GM23338 (cell line): ENCODE measurements at regions not wholly inside any gene's neighbourhood (a gene's known extent, or its start where the extent isn't known, plus 50 kb on each side); places are given as distances from the start of the nearest gene placed in this dataset.
A peak's percentile ranks its signal among the peaks of the same experiment; 100 is the strongest.

Experiments used
- ATAC-seq: fragments of 200-7000 bp; cut with Tn5 transposase; 3 replicates; pipeline ENCODE4 v1.9.1; 2020
- DNase-seq: peaks from one replicate; pipeline ENCODE4 v3.0.0-alpha.2; 2015; ENCODE audit warnings: low spot score
- H2AFZ ChIP-seq: fragments of 200-600 bp; sonication (generic); 2 replicates; pipeline ENCODE4 v1.8.0; 2016; ENCODE audit warnings: antibody characterized with exemption, mild to moderate bottlenecking, moderate library complexity
- H3F3A ChIP-seq: fragments of 200-600 bp; sonication (generic); replicated peaks from 2 replicates; pipeline ENCODE4 v1.8.0; 2017; ENCODE audit warnings: antibody characterized with exemption, mixed run types, low read depth
- H3K27ac ChIP-seq: fragments of 200-600 bp; sonication (generic); 2 replicates; pipeline ENCODE4 v1.6.1; 2016; ENCODE audit warnings: low read depth
- H3K27me3 ChIP-seq: fragments of 200-600 bp; sonication (generic); 2 replicates; pipeline ENCODE4 v1.8.0; 2016; ENCODE audit warnings: mild to moderate bottlenecking, mixed run types, moderate library complexity; ENCODE audit not compliant: insufficient read depth
- H3K36me3 ChIP-seq: fragments of 200-600 bp; sonication (generic); 2 replicates; pipeline ENCODE4 v1.8.0; 2016; ENCODE audit warnings: mild to moderate bottlenecking; ENCODE audit not compliant: insufficient read depth
- H3K4me1 ChIP-seq: fragments of 200-600 bp; sonication (generic); 2 replicates; pipeline ENCODE4 v1.8.0; 2016; ENCODE audit warnings: mild to moderate bottlenecking, moderate library complexity; ENCODE audit not compliant: insufficient read depth
- H3K4me2 ChIP-seq: fragments of 200-600 bp; sonication (generic); 2 replicates; pipeline ENCODE4 v1.7.1; 2017; ENCODE audit warnings: mixed run types
- H3K4me3 ChIP-seq: fragments of 200-600 bp; sonication (generic); 2 replicates; pipeline ENCODE4 v1.6.1; 2016; ENCODE audit warnings: mixed run types
- H3K79me2 ChIP-seq: fragments of 200-600 bp; sonication (generic); replicated peaks from 2 replicates; pipeline ENCODE4 v1.8.0; 2017; ENCODE audit warnings: mild to moderate bottlenecking; ENCODE audit not compliant: insufficient read depth
- H3K9me2 ChIP-seq: fragments of 200-600 bp; sonication (generic); 2 replicates; pipeline ENCODE4 v1.8.0; 2017; ENCODE audit not compliant: insufficient read depth
- H4K20me1 ChIP-seq: fragments of 200-600 bp; sonication (generic); replicated peaks from 2 replicates; pipeline ENCODE4 v1.8.0; 2017; ENCODE audit warnings: mild to moderate bottlenecking; ENCODE audit not compliant: insufficient read depth
- H3K27ac Mint-ChIP-seq: 2 replicates; pipeline ENCODE4 v1.8.0; 2020; ENCODE audit warnings: inconsistent platforms, mild to moderate bottlenecking, moderate library complexity, mixed read lengths
- H3K27me3 Mint-ChIP-seq: 3 replicates; pipeline ENCODE4 v1.8.0; 2022; ENCODE audit warnings: low read depth, mild to moderate bottlenecking, moderate library complexity, mixed read lengths, inconsistent platforms; ENCODE audit not compliant: insufficient read depth, poor library complexity
- H3K36me3 Mint-ChIP-seq: 3 replicates; pipeline ENCODE4 v1.8.0; 2021; ENCODE audit warnings: low read depth, mild to moderate bottlenecking, inconsistent platforms, moderate library complexity, mixed read lengths
- H3K4me1 Mint-ChIP-seq: 3 replicates; pipeline ENCODE4 v1.8.0; 2020; ENCODE audit warnings: mild to moderate bottlenecking, inconsistent platforms, mixed read lengths
- H3K4me3 Mint-ChIP-seq: 3 replicates; pipeline ENCODE4 v1.8.0; 2021; ENCODE audit warnings: moderate library complexity, mild to moderate bottlenecking, inconsistent platforms, mixed read lengths
- H3K9me3 Mint-ChIP-seq: 3 replicates; pipeline ENCODE4 v1.8.0; 2020; ENCODE audit warnings: moderate library complexity, mild to moderate bottlenecking, inconsistent platforms, mixed read lengths
- CREB1 ChIP-seq: fragments of 250-450 bp; sonication (Bioruptor Pico); IDR thresholded peaks from 2 replicates; pipeline ENCODE4 v1.5.0; 2020; ENCODE audit warnings: low read depth, mild to moderate bottlenecking, moderate library complexity
- EZH2 ChIP-seq: fragments of 200-600 bp; sonication (generic); IDR thresholded peaks from one replicate; pipeline ENCODE4 v1.8.0; 2017; ENCODE audit warnings: antibody characterized with exemption, mild to moderate bottlenecking, low read depth; ENCODE audit not compliant: unreplicated experiment
- EZH2phosphoT487 ChIP-seq: fragments of 200-600 bp; sonication (generic); IDR thresholded peaks from one replicate; pipeline ENCODE4 v1.8.1; 2018; ENCODE audit warnings: antibody characterized with exemption; ENCODE audit not compliant: unreplicated experiment
- JUNB ChIP-seq: IDR thresholded peaks from one replicate; pipeline ENCODE4 v1.6.1; 2016; ENCODE audit warnings: antibody characterized with exemption; ENCODE audit not compliant: unreplicated experiment
- NANOG ChIP-seq: IDR thresholded peaks from 2 replicates; pipeline ENCODE4 v1.6.1; 2016; ENCODE audit warnings: antibody characterized with exemption, borderline replicate concordance
- POLR2AphosphoS5 ChIP-seq: IDR thresholded peaks from 2 replicates; pipeline ENCODE4 v1.6.1; 2016; ENCODE audit warnings: antibody characterized with exemption, low read depth
- STAT1 ChIP-seq: IDR thresholded peaks from one replicate; pipeline ENCODE4 v1.6.1; 2016; ENCODE audit warnings: antibody characterized with exemption; ENCODE audit not compliant: unreplicated experiment
- ZNF114 ChIP-seq: fragments of 250-450 bp; sonication (Bioruptor Pico); IDR thresholded peaks from 2 replicates; pipeline ENCODE4 v1.5.0; 2020; ENCODE audit warnings: mild to moderate bottlenecking, moderate library complexity
- ZNF331 ChIP-seq: fragments of 250-450 bp; sonication (Bioruptor Pico); IDR thresholded peaks from 2 replicates; pipeline ENCODE4 v1.5.0; 2020; ENCODE audit warnings: low read depth, mild to moderate bottlenecking, moderate library complexity
- TF ChIP-seq, protein P1 (sequence below): fragments of 250-450 bp; sonication (Bioruptor Pico); IDR thresholded peaks from 2 replicates; pipeline ENCODE4 v1.5.0; 2020; ENCODE audit warnings: mild to moderate bottlenecking, moderate library complexity
- TF ChIP-seq, protein P2 (sequence below): IDR thresholded peaks from one replicate; pipeline ENCODE4 v1.6.1; 2018; ENCODE audit warnings: antibody characterized with exemption; ENCODE audit not compliant: unreplicated experiment
- TF ChIP-seq, protein P3 (sequence below), 2 experiments: fragments of 200-600 bp in 1 of 2; sonication (generic) in 1 of 2; conservative IDR thresholded peaks; 2 replicates each; pipeline versions ENCODE4 v1.5.1 to v1.6.1; 2016 to 2017; ENCODE audit warnings: antibody characterized with exemption in 2 of 2, low read depth in 2 of 2, mild to moderate bottlenecking in 2 of 2, moderate library complexity in 1 of 2
- TF ChIP-seq, protein P4 (sequence below): IDR thresholded peaks from 2 replicates; pipeline ENCODE4 v1.6.1; 2016; ENCODE audit warnings: antibody characterized with exemption

DNA sequence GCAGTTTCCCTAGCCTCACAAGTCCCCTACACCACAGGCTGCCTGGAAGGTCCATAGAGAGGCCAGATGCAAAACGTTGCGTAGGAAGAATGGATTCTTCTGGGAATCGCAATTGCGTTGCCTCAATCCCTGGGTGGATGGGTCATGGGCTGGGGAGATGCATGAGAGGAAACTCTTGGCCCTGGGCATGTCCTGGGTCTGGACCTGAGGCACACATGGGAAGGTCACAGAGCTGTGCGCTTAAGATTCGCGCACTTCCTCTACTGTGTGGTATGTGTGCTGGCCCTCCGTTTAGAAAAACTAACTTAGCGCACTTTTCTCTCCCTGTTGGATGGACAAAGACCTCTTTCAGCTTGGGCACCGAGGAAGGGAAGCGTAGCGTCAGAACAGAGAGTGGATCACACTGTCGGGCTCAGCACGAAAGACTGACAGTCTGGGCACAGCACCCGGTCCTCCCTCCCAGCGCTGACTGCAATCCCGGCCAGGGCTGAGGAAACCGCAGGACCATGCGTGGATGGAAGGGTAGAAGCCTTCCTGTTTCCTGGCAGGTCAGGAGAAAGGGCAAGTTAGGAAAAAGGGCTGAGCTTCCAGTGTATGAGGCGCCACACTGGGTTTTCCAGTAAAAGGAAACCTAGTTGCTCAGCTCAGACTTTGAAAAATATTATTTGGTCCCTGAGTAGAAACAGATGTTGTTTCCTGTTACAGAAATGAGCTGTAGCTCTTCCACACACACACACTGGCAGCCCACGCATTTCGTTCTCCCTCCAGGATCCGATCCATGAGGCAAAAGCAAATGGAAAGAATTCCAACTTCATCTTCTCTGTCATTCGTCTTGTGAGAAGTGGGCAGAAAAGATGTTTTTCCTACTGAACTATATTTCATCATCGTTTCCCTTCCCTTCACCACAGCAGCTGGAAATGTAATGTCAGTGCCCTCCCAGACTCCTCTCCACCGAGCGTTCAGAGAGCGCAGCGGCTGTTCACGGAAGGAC, 86.0 kb downstream of the ING1 start:
- Histone ChIP-seq H3K4me3 (no peak overlapping the region), H3K27me3 (no peaks in the 10 kb centered on the region), H3K27ac (no peak overlapping the region), H4K20me1 (no peaks in the 10 kb centered on the region), H3K36me3 (no peaks in the 10 kb centered on the region), H2AFZ (peak overlapping the region; percentile 80), H3K79me2 (no peaks in the 10 kb centered on the region), H3K4me1 (peaks cover 13% of the 10 kb centered on the region), H3K9me2 (no peaks in the 10 kb centered on the region), H3K4me2 (no peak overlapping the region), H3F3A (no peaks in the 10 kb centered on the region)
- H3K4me3 Mint-ChIP-seq: no peak overlapping the region
- 0 out of 3 replicates have a peak, but pooled peaks cover 1% of the 10 kb centered on the region for H3K36me3 Mint-ChIP-seq
- H3K4me1 Mint-ChIP-seq: peaks cover 34% of the 10 kb centered on the region
- DNase-seq (no peak), ATAC-seq (peak; percentile 20; the same call in 2 of the 3 replicates)
- no peak overlapping the region for H3K27ac Mint-ChIP-seq
- peaks cover 1% of the 10 kb centered on the region; the same call in 1 of the 3 replicates for H3K9me3 Mint-ChIP-seq
- H3K27me3 Mint-ChIP-seq: peaks cover 15% of the 10 kb centered on the region
- TF ChIP-seq, protein P1, sequence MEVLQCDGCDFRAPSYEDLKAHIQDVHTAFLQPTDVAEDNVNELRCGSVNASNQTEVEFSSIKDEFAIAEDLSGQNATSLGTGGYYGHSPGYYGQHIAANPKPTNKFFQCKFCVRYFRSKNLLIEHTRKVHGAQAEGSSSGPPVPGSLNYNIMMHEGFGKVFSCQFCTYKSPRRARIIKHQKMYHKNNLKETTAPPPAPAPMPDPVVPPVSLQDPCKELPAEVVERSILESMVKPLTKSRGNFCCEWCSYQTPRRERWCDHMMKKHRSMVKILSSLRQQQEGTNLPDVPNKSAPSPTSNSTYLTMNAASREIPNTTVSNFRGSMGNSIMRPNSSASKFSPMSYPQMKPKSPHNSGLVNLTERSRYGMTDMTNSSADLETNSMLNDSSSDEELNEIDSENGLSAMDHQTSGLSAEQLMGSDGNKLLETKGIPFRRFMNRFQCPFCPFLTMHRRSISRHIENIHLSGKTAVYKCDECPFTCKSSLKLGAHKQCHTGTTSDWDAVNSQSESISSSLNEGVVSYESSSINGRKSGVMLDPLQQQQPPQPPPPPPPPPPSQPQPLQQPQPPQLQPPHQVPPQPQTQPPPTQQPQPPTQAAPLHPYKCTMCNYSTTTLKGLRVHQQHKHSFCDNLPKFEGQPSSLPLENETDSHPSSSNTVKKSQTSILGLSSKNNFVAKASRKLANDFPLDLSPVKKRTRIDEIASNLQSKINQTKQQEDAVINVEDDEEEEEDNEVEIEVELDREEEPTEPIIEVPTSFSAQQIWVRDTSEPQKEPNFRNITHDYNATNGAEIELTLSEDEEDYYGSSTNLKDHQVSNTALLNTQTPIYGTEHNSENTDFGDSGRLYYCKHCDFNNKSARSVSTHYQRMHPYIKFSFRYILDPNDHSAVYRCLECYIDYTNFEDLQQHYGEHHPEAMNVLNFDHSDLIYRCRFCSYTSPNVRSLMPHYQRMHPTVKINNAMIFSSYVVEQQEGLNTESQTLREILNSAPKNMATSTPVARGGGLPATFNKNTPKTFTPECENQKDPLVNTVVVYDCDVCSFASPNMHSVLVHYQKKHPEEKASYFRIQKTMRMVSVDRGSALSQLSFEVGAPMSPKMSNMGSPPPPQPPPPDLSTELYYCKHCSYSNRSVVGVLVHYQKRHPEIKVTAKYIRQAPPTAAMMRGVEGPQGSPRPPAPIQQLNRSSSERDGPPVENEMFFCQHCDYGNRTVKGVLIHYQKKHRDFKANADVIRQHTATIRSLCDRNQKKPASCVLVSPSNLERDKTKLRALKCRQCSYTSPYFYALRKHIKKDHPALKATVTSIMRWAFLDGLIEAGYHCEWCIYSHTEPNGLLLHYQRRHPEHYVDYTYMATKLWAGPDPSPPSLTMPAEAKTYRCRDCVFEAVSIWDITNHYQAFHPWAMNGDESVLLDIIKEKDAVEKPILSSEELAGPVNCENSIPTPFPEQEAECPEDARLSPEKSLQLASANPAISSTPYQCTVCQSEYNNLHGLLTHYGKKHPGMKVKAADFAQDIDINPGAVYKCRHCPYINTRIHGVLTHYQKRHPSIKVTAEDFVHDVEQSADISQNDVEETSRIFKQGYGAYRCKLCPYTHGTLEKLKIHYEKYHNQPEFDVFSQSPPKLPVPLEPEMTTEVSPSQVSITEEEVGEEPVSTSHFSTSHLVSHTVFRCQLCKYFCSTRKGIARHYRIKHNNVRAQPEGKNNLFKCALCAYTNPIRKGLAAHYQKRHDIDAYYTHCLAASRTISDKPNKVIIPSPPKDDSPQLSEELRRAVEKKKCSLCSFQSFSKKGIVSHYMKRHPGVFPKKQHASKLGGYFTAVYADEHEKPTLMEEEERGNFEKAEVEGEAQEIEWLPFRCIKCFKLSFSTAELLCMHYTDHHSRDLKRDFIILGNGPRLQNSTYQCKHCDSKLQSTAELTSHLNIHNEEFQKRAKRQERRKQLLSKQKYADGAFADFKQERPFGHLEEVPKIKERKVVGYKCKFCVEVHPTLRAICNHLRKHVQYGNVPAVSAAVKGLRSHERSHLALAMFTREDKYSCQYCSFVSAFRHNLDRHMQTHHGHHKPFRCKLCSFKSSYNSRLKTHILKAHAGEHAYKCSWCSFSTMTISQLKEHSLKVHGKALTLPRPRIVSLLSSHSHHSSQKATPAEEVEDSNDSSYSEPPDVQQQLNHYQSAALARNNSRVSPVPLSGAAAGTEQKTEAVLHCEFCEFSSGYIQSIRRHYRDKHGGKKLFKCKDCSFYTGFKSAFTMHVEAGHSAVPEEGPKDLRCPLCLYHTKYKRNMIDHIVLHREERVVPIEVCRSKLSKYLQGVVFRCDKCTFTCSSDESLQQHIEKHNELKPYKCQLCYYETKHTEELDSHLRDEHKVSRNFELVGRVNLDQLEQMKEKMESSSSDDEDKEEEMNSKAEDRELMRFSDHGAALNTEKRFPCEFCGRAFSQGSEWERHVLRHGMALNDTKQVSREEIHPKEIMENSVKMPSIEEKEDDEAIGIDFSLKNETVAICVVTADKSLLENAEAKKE (CRISPR knock-in tag): no peak
- TF ChIP-seq, protein P2, sequence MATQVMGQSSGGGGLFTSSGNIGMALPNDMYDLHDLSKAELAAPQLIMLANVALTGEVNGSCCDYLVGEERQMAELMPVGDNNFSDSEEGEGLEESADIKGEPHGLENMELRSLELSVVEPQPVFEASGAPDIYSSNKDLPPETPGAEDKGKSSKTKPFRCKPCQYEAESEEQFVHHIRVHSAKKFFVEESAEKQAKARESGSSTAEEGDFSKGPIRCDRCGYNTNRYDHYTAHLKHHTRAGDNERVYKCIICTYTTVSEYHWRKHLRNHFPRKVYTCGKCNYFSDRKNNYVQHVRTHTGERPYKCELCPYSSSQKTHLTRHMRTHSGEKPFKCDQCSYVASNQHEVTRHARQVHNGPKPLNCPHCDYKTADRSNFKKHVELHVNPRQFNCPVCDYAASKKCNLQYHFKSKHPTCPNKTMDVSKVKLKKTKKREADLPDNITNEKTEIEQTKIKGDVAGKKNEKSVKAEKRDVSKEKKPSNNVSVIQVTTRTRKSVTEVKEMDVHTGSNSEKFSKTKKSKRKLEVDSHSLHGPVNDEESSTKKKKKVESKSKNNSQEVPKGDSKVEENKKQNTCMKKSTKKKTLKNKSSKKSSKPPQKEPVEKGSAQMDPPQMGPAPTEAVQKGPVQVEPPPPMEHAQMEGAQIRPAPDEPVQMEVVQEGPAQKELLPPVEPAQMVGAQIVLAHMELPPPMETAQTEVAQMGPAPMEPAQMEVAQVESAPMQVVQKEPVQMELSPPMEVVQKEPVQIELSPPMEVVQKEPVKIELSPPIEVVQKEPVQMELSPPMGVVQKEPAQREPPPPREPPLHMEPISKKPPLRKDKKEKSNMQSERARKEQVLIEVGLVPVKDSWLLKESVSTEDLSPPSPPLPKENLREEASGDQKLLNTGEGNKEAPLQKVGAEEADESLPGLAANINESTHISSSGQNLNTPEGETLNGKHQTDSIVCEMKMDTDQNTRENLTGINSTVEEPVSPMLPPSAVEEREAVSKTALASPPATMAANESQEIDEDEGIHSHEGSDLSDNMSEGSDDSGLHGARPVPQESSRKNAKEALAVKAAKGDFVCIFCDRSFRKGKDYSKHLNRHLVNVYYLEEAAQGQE: no peak
- TF ChIP-seq ZNF331: no peak
- no peak for TF ChIP-seq POLR2AphosphoS5
- TF ChIP-seq CREB1 (CRISPR knock-in tag): no peak
- TF ChIP-seq, protein P3, sequence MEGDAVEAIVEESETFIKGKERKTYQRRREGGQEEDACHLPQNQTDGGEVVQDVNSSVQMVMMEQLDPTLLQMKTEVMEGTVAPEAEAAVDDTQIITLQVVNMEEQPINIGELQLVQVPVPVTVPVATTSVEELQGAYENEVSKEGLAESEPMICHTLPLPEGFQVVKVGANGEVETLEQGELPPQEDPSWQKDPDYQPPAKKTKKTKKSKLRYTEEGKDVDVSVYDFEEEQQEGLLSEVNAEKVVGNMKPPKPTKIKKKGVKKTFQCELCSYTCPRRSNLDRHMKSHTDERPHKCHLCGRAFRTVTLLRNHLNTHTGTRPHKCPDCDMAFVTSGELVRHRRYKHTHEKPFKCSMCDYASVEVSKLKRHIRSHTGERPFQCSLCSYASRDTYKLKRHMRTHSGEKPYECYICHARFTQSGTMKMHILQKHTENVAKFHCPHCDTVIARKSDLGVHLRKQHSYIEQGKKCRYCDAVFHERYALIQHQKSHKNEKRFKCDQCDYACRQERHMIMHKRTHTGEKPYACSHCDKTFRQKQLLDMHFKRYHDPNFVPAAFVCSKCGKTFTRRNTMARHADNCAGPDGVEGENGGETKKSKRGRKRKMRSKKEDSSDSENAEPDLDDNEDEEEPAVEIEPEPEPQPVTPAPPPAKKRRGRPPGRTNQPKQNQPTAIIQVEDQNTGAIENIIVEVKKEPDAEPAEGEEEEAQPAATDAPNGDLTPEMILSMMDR (conservative IDR thresholded peaks at IDR 0.05; ENCODE audit: low read depth in 2 of 2): no peak
- no peak for TF ChIP-seq EZH2phosphoT487
- TF ChIP-seq JUNB: no peak
- TF ChIP-seq, protein P4, sequence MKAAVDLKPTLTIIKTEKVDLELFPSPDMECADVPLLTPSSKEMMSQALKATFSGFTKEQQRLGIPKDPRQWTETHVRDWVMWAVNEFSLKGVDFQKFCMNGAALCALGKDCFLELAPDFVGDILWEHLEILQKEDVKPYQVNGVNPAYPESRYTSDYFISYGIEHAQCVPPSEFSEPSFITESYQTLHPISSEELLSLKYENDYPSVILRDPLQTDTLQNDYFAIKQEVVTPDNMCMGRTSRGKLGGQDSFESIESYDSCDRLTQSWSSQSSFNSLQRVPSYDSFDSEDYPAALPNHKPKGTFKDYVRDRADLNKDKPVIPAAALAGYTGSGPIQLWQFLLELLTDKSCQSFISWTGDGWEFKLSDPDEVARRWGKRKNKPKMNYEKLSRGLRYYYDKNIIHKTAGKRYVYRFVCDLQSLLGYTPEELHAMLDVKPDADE: no peak
- TF ChIP-seq ZNF114 (CRISPR knock-in tag): no peak
- TF ChIP-seq STAT1: no peak
- no peak for TF ChIP-seq NANOG
- TF ChIP-seq EZH2: no peak
